K562 (cell line): ENCODE measurements at regions not wholly inside any gene's neighbourhood (a gene's known extent, or its start where the extent isn't known, plus 50 kb on each side); places are given as distances from the start of the nearest gene placed in this dataset.

ENCODE experiments used
- ATAC-seq: fragments of 200-7000 bp; cut with Tn5 transposase; 3 replicates; pipeline ENCODE4 v1.9.1; 2020; ENCODE audit warnings: moderate library complexity
- BruUV-seq: library from RNA; stranded (reverse); fragments of 400-500 nt; replicated peaks from 2 replicates; lab custom pipeline; 2021; lab: Mats Ljungman, UMichigan
- CTCF ChIA-PET: fragments of 300-600 bp; formaldehyde crosslinking; extraction: SDS; loops from one replicate; lab custom pipeline; 2021; ENCODE audit warnings: low intra/inter-chr PET ratio; lab: Yijun Ruan, JAX
- POLR2A ChIA-PET: fragments of 300-600, 350-650 bp; sonication (Branson Sonifier 250); formaldehyde crosslinking; extraction: SDS; loops from one replicate; lab custom pipeline; 2021; ENCODE audit warnings: antibody characterized with exemption, inconsistent platforms; lab: Yijun Ruan, JAX
- DNase-seq, 4 experiments: peaks; one replicate each; pipeline versions ENCODE4 v3.0.0 to v3.0.0-alpha.2; 2011 to 2018; ENCODE audit warnings: low spot score in 3 of 4, mixed read lengths in 3 of 4; ENCODE audit errors: extremely low read depth in 1 of 4
- FAIRE-seq: peaks from 2 replicates; lab custom pipeline; 2011; peaks lifted over from hg19 to GRCh38; lab: Jason Lieb, UNC
- H2AFZ ChIP-seq: 2 replicates; pipeline ENCODE4 v1.6.0; 2011; ENCODE audit warnings: low read depth, low read length, control low read depth, inconsistent platforms
- H3K27ac ChIP-seq: fragments of 200-600 bp; 3 replicates; pipeline ENCODE4 v1.8.0; 2011; ENCODE audit warnings: low read depth, mild to moderate bottlenecking, control low read depth, inconsistent platforms, low read length, moderate library complexity, mixed read lengths; ENCODE audit errors: extremely low read depth
- H3K27me3 ChIP-seq, 2 experiments: fragments of 300-600 bp in 1 of 2; 2 replicates in 1 of 2; 3 replicates in 1 of 2; pipeline versions ENCODE4 v1.6.0 to v1.8.0; 2011; ENCODE audit warnings: inconsistent platforms in 2 of 2, low read length in 2 of 2, mild to moderate bottlenecking in 1 of 2, mixed read lengths in 1 of 2, moderate library complexity in 1 of 2; ENCODE audit not compliant: control insufficient read depth in 2 of 2, insufficient read depth in 2 of 2
- H3K36me3 ChIP-seq: fragments of 300-600 bp; 3 replicates; pipeline ENCODE4 v1.8.0; 2011; ENCODE audit warnings: mild to moderate bottlenecking, low read length, inconsistent platforms; ENCODE audit not compliant: control insufficient read depth, insufficient read depth
- H3K4me1 ChIP-seq, 2 experiments: fragments of 200-600 bp in 1 of 2; replicated peaks in 1 of 2; 2 replicates in 1 of 2; 3 replicates in 1 of 2; pipeline versions ENCODE4 v1.5.1 to v1.8.0; 2011; ENCODE audit warnings: inconsistent platforms in 2 of 2, low read length in 2 of 2, mild to moderate bottlenecking in 1 of 2, mixed read lengths in 1 of 2, moderate library complexity in 1 of 2; ENCODE audit not compliant: control insufficient read depth in 2 of 2, insufficient read depth in 2 of 2
- H3K4me2 ChIP-seq: 2 replicates; pipeline ENCODE4 v1.6.1; 2011; ENCODE audit warnings: low read length, control low read depth, inconsistent platforms, mixed read lengths; ENCODE audit not compliant: insufficient read depth
- H3K4me3 ChIP-seq: fragments of 200-600 bp; sonication (generic), shearing (Covaris generic); 2 replicates; pipeline ENCODE4 v1.5.1; 2016; ENCODE audit warnings: control low read depth, inconsistent platforms
- H3K79me2 ChIP-seq: fragments of 200-600 bp; 3 replicates; pipeline ENCODE4 v1.8.0; 2011; ENCODE audit warnings: low read length, inconsistent platforms; ENCODE audit not compliant: control insufficient read depth, insufficient read depth
- H3K9ac ChIP-seq, 2 experiments: 2 replicates each; pipeline versions ENCODE4 v1.6.0 to v1.6.1; 2011; ENCODE audit warnings: low read depth in 2 of 2, low read length in 2 of 2, control low read depth in 1 of 2, inconsistent platforms in 1 of 2, mild to moderate bottlenecking in 1 of 2, mixed read lengths in 1 of 2; ENCODE audit not compliant: insufficient read depth in 1 of 2
- H3K9me1 ChIP-seq: one replicate; pipeline ENCODE4 v1.6.0; 2011; ENCODE audit warnings: inconsistent platforms, mild to moderate bottlenecking, low read length, moderate library complexity; ENCODE audit not compliant: control insufficient read depth, insufficient read depth
- H3K9me3 ChIP-seq: replicated peaks from 2 replicates; pipeline ENCODE4 v1.5.1; 2011; ENCODE audit warnings: low read depth, low read length, inconsistent platforms; ENCODE audit not compliant: control insufficient read depth, insufficient read depth
- H4K20me1 ChIP-seq: replicated peaks from 2 replicates; pipeline ENCODE4 v1.6.1; 2011; ENCODE audit warnings: low read length, inconsistent platforms, mixed read lengths; ENCODE audit not compliant: control insufficient read depth, insufficient read depth
- HDAC8 ChIP-seq: fragments of 450-650 bp; IDR thresholded peaks from 2 replicates; pipeline ENCODE4 v1.6.1; 2016; ENCODE audit warnings: mild to moderate bottlenecking, missing genetic modification characterization, moderate library complexity, missing compliant biosample characterization
- SNIP1 ChIP-seq: fragments of 450-650 bp; IDR thresholded peaks from 2 replicates; pipeline ENCODE4 v1.7.1; 2017; ENCODE audit warnings: low read depth, mild to moderate bottlenecking
- ZFP30 ChIP-seq: fragments of 250-450 bp; sonication (Bioruptor Pico); IDR thresholded peaks from 2 replicates; pipeline ENCODE4 v1.8.0; 2022; ENCODE audit warnings: moderate library complexity, mild to moderate bottlenecking, inconsistent platforms, borderline replicate concordance
- whole genome bisulfite sequencing: fragments of 100-300 bp; shearing (Covaris generic); methylation state at CpG from one replicate; pipeline ENCODE4 v1.1.6; 2016; ENCODE audit warnings: low coverage, mixed read lengths; ENCODE audit not compliant: insufficient coverage; ENCODE audit errors: missing lambda C conversion rate; 5-methylcytosine and 5-hydroxymethylcytosine counted together
- in situ Hi-C: fragments of 300-500 bp; cut with MboI; formaldehyde crosslinking; loops from 4 replicates; pipeline ENCODE4 v1.15.0; 2018; ENCODE audit warnings: inconsistent platforms, mixed read lengths
- intact Hi-C: fragments of 100-400 bp; cut with micrococcal nuclease; formaldehyde crosslinking; loops from 2 replicates; pipeline ENCODE4 v1.14.2; 2022

GRCh38 chr5:162752612-162753011 is 684.8 kb upstream of the CCNG1 start:
- Histone ChIP-seq H3K4me1 (no peaks in the 10 kb centered on the region), H3K9ac (no peak overlapping the region), H3K4me2 (no peak overlapping the region), H3K9me3 (no peaks in the 10 kb centered on the region), H3K79me2 (no peaks in the 10 kb centered on the region), H3K4me3 (no peak overlapping the region), H2AFZ (no peak overlapping the region), H4K20me1 (no peaks in the 10 kb centered on the region), H3K9me1 (no peaks in the 10 kb centered on the region), H3K27me3 (no peaks in the 10 kb centered on the region), H3K36me3 (no peaks in the 10 kb centered on the region), H3K27ac (no peak overlapping the region)
- WGBS, result 0% methylated on average over 3 of the region's 3 CpGs
- ChIA-PET POLR2A (no interaction called here), CTCF (no interaction called here)
- DNase-seq (no peak), ATAC-seq (no peak), FAIRE-seq (no peak)
- intact Hi-C loops, result no loop called here
- TF ChIP-seq HDAC8, result no peak
- in situ Hi-C loops, result no loop called here
- BruUV-seq, result no TSS peak

- BruUV-seq, result no TSS peak
Observed at GRCh38 chr5:162762119-162762518, 675.3 kb upstream of the CCNG1 start.

More at GRCh38 chr5:162762119-162762518, 675.3 kb upstream of the CCNG1 start:
- Histone ChIP-seq H3K36me3 (no peaks in the 10 kb centered on the region), H3K79me2 (no peaks in the 10 kb centered on the region), H3K4me2 (no peak overlapping the region), H4K20me1 (no peaks in the 10 kb centered on the region), H3K4me3 (no peak overlapping the region), H3K9ac (no peak overlapping the region), H2AFZ (no peak overlapping the region), H3K27ac (no peak overlapping the region), H3K27me3 (no peaks in the 10 kb centered on the region), H3K4me1 (no peaks in the 10 kb centered on the region), H3K9me1 (no peaks in the 10 kb centered on the region), H3K9me3 (no peaks in the 10 kb centered on the region)
- DNase-seq (no peak), ATAC-seq (no peak), FAIRE-seq (no peak)
- in situ Hi-C loops (no loop called here), intact Hi-C loops (no loop called here)
- TF ChIP-seq ZFP30 (CRISPR knock-in tag) (no peak), SNIP1 (no peak)
- POLR2A ChIA-PET, result no interaction called here
- CTCF ChIA-PET, result no interaction called here
- WGBS, result 2% methylated on average over 5 of the region's 5 CpGs
